Urinary bladder (tissue), 3 donors: ENCODE measurements at regions not wholly inside any gene's neighbourhood (a gene's known extent, or its start where the extent isn't known, plus 50 kb on each side); places are given as distances from the start of the nearest gene placed in this dataset.
"Not testable (repeated sequence)": the region's sequence is repeated elsewhere in the genome, so short reads cannot be mapped to it uniquely, and the experiment has no call there.

Experiments used
- DNase-seq: peaks from one replicate; pipeline ENCODE4 v3.0.0-alpha.2; 2015; ENCODE audit errors: extremely low spot score
- H3K27ac ChIP-seq: one replicate; pipeline ENCODE4 v1.5.1; 2013; ENCODE audit warnings: low read depth, mild to moderate bottlenecking, moderate library complexity
- H3K36me3 ChIP-seq: one replicate; pipeline ENCODE4 v1.6.1; 2013; ENCODE audit warnings: mild to moderate bottlenecking, moderate library complexity; ENCODE audit not compliant: insufficient read depth
- H3K4me1 ChIP-seq: one replicate; pipeline ENCODE4 v1.6.1; 2013; ENCODE audit warnings: mild to moderate bottlenecking, moderate library complexity; ENCODE audit not compliant: insufficient read depth
- H3K4me3 ChIP-seq: one replicate; pipeline ENCODE4 v1.5.1; 2013; ENCODE audit warnings: low read depth, low read length
- WGBS: extraction: QIAGEN DNeasy Blood & Tissue Kit; methylation state at CpG from one replicate; pipeline ENCODE4 v1.1.7; 2013; 5-methylcytosine and 5-hydroxymethylcytosine counted together
- donor health status: healthy with polysubstance abuse.
- donor health status: healthy.

DNA sequence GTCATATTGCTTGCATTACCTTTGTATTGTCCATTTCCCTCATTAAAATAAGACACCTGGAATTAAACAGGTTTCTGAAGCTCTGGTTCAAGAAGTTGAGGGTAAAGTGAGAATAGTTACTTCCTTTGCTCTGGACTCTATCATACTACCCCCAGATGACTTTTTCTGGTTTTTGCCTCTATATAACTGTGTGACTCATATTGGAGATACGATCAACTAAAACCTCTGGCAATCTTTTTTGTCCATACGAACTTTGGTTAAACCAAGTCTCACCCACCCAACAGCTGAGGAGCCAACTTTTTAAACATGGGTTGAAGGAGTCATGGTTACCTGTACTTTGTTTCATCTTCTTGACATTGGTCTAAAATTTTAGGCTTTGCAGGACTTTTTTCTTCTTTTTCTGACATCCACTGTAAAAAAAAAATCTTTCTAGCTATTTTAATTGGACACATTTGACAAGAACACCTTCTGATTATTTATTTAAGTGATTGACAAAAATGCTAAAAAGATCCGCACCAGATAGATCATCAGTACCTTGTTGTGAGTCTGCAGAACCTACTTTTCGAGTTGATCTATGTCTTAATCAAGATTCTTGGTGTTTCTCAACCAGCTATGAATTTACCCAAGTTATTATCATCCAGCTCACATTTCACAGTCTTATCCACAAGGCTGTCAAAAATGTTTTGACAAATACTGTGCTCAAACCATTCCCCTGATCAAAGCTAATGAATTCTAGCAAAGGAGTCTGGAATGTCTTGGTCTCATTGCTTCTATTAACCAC lies 166.0 kb downstream of the IPO8 start:
- Histone ChIP-seq H3K4me3 (no peak overlapping the region), H3K4me1 (no peaks in the 10 kb centered on the region), H3K36me3 (no peaks in the 10 kb centered on the region), H3K27ac (no peak overlapping the region)
- DNase-seq: no peak
- 79% methylated on average over 4 of the region's 4 CpGs for WGBS

DNA sequence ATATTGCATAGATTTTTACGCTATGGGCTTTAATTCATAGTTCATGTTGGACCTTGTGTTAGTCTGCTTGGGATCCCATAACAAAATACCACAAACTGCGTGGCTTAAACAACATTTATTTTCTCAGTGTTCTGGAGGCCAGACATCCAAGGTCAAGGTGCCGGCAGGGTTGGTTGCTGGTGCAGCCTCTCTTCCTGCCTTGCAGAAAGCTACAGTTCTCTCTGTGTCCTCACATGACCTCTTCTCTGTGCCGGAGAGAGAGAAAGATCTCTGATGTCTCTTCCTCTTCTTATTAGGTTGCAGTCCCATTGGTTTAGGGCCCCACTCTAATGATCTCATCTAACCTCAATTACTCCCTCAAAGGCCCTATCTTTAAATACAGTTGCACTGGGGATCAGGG lies 170.5 kb downstream of the IPO8 start:
- 59% methylated on average over 4 of the region's 4 CpGs for WGBS

DNA sequence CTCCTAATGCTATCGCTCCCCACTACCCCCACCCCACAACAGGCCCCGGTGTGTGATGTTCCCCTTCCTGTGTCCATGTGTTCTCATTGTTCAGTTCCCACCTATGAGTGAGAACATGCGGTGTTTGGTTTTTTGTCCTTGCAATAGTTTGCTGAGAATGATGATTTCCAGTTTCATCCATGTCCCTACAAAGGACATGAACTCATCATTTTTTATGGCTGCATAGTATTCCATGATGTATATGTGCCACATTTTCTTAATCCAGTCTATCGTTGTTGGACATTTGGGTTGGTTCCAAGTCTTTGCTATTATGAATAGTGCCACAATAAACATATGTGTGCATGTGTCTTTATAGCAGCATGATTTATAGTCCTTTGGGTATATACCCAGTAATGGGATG lies 175.4 kb downstream of the IPO8 start:
- WGBS: 47% methylated on average over 2 of the region's 4 CpGs
- not testable (repeated sequence) for H3K4me3 ChIP-seq, DNase-seq, H3K4me1 ChIP-seq, H3K27ac ChIP-seq, H3K36me3 ChIP-seq

More for the DNA sequence above, 170.5 kb downstream of the IPO8 start:
- DNase-seq: no peak
- Histone ChIP-seq H3K27ac (no peak overlapping the region), H3K4me3 (no peak overlapping the region), H3K36me3 (no peaks in the 10 kb centered on the region), H3K4me1 (no peaks in the 10 kb centered on the region)

DNA sequence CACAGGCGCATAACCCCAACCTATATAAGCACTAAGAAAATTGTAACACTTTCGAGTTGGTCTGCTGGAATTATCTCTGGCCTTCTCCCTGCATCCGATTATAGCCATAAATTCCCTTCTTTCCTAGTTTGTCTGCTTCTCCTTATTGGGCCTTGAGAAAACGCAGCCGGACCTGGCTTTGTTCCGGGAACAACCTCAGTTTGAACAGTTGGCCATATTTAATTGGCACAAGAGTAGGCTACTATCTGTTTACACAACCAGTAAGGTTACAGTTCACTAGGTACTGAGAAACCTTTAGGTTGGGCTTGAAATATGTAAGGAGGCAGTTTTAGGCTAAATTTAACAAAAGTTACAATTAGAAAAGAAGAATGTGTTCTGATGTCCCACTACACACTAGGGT lies 176.1 kb downstream of the IPO8 start:
- no peak for DNase-seq
- H3K27ac ChIP-seq: no peak overlapping the region
- 60% methylated on average over 6 of the region's 6 CpGs for WGBS

DNA sequence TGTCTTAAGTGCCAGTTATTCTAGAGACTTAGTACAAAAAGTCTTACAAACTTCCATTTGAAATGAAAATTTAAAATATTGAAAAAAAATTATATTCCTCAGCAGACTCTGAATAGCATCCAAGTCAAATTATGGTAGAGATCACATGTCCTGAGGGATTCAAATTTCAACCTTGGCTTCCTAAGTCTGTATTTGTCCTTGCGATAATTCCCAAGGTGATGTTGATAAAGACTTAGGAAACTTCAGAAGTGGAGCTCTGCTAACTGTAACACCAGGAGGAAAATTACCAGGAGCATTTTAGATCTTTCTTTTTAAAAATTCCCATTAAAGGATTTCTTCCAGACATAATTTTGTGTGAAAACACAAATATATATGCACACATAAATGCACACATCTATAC lies 178.3 kb downstream of the IPO8 start:
- Histone ChIP-seq H3K4me1 (no peaks in the 10 kb centered on the region), H3K4me3 (no peak overlapping the region), H3K36me3 (no peaks in the 10 kb centered on the region), H3K27ac (no peak overlapping the region)
- no peak for DNase-seq
- WGBS: 80% methylated on average over 1 of the region's 1 CpG

More for the DNA sequence above, 176.1 kb downstream of the IPO8 start:
- H3K36me3 ChIP-seq: no peaks in the 10 kb centered on the region
- no peak overlapping the region for H3K4me3 ChIP-seq
- no peaks in the 10 kb centered on the region for H3K4me1 ChIP-seq

DNA sequence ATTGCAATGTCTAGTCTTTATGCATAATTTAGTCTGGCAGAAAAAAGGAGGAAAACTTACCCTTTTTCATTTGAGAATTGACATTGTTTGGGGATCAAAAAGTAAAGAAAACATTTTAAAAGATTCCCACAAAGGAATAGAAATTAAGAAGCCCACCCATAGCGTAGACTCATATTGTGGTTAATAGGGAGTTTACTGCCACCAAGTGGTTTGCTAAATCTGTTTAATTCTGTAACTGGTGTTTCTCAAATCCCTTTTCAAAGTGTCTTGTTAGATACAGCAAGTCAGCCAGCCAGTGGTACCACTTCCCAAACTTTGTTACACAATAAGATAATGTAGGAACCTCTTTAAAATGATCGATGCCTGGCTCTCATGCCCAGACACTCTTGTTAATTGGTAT lies 180.3 kb downstream of the IPO8 start:
- Histone ChIP-seq H3K4me3 (no peak overlapping the region), H3K36me3 (no peaks in the 10 kb centered on the region), H3K27ac (no peak overlapping the region), H3K4me1 (no peaks in the 10 kb centered on the region)
- 44% methylated on average over 2 of the region's 2 CpGs for WGBS
- DNase-seq: peak; percentile 45

DNA sequence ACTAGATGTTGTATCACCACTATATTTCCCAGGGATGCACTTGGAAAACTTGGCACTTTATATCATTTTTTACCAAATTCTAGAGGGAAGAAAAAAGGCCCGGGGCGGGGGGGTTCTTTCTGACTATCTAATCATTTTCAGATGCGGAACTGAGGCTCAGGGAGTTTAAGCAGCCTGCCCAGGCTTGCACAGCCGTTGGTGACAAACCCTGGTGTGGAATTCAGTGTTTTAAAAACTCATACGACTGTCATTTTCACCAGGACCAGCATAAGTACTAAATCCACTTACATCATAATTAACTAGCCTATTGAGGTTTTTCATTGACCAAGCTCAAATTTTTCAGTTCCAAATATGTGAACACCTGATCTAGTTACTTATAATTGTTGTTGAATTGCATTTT lies 181.0 kb downstream of the IPO8 start:
- 77% methylated on average over 5 of the region's 5 CpGs for WGBS
- no peak for DNase-seq
- H3K4me3 ChIP-seq: no peak overlapping the region
- H3K27ac ChIP-seq: no peak overlapping the region
- no peaks in the 10 kb centered on the region for H3K4me1 ChIP-seq
- no peaks in the 10 kb centered on the region for H3K36me3 ChIP-seq

DNA sequence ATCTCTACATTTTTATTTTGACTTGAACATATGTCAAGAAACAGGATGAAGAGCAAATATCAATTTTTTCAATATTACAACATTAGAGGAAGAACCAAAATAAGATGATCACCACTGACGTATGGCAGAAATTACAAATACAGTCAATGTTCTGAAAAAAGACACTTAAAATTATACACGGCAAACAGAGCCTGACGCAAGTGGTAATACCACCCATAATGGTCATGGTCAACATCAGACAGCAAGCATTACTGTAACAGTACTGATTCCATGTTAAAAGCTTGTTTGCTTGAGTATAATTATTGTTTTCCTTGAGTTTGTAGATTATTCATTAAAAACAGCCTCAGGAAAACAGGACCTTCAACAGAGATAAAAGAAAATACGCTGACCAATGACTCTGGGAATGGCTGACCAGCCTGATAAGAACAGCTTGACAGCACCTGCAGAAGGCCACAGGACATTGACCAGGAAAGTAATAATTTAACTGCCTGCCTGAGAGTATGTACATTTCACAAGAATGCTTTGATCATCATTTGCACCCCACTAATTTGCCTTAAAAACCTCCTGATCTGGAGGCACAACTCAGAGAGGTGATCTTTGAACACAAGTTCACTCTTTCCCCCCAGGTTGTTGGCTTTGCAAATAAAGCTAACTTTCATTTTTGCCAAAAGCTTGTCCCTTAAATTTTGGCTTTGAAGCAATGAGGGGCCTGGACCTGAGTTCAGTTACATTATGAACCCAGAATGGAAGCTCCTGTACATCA lies 187.3 kb downstream of the IPO8 start:
- Histone ChIP-seq H3K36me3 (no peaks in the 10 kb centered on the region), H3K27ac (no peak overlapping the region), H3K4me3 (no peak overlapping the region), H3K4me1 (no peaks in the 10 kb centered on the region)
- WGBS: 92% methylated on average over 4 of the region's 4 CpGs
- DNase-seq: no peak

DNA sequence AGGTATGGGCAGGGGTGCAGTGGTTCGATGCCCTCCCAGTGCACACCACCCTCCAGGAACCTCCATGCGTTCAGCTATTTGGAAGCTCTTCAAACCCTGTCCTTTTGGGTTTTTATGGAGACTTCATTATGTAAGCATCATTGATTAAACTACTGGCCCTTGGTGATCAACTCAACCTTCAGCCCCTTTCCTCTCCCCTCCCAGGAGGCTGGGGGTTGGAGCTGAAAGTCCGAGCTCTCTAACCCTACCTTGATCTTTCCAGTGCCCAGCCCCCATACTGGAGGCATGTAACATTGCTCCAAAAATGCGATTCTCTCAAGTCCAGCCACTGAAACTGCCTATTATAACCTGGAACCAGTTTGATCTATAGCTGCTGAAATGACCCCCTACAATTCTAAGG lies 188.1 kb downstream of the IPO8 start:
- Histone ChIP-seq H3K4me1 (no peaks in the 10 kb centered on the region), H3K36me3 (no peaks in the 10 kb centered on the region), H3K4me3 (no peak overlapping the region), H3K27ac (no peak overlapping the region)
- 90% methylated on average over 4 of the region's 4 CpGs for WGBS
- DNase-seq: no peak

DNA sequence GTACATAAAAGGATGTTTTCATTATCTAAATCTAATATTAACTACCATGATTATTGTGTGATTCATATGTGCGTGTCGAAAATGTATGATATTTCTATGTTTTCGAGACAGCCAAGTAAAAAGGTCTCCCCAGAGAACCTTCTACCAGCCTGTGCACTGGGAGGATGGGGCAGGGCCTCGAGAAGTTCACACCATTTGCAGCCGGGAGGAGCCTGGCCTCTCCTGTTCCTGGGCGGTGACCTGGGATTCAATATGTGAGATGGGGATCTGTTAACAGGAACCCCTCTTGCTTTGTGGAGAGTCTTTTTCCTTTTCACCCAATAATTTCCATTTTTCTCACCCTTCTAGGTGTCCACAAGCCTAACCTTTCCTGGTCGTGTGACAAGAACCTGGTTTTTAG lies 189.3 kb downstream of the IPO8 start:
- no peaks in the 10 kb centered on the region for H3K4me1 ChIP-seq
- H3K36me3 ChIP-seq: no peaks in the 10 kb centered on the region
- no peak for DNase-seq
- no peak overlapping the region for H3K4me3 ChIP-seq
- WGBS: 86% methylated on average over 7 of the region's 7 CpGs
- no peak overlapping the region for H3K27ac ChIP-seq

DNA sequence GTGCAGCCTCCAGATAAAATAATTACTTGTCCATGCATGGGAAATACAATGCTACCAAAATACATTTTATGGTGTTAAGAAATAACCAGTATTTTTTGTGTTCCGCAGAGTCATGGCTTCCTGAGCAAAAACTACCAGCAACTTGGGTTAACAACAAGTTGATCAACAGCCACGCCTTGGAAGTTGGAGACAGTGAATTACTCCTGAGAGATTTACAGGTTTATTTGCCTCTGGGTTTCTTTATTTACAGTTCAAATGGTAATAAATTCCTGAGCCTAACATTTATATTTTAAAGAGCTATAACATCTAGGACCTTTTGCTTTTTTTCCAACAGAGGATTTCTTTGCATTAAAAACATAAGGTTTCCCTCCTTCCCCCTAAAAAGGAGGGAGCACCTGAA lies 194.0 kb downstream of the IPO8 start:
- Histone ChIP-seq H3K4me3 (no peak overlapping the region), H3K36me3 (no peaks in the 10 kb centered on the region), H3K4me1 (no peaks in the 10 kb centered on the region), H3K27ac (no peak overlapping the region)
- 81% methylated on average over 2 of the region's 2 CpGs for WGBS
- no peak for DNase-seq

DNA sequence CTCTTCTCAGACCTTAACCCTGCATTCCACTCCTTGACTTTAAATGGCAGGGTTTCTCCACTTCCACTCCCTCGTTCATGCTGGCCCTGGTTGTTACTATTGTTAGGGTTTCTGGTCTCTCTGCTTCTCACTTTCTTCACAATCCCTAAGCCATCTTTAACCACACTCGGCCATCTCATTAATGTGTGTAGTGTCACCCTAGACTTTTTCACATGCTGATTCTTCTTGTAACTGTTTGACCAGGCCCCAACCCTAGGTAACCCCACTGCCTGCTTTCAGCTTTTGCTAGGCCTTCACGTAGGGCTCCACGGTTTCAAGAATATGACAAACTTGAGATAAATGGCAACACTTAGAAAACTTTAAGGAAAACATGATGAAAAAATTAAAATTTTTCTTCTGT lies 195.1 kb downstream of the IPO8 start:
- DNase-seq: no peak
- no peak overlapping the region for H3K4me3 ChIP-seq
- H3K27ac ChIP-seq: no peak overlapping the region
- no peaks in the 10 kb centered on the region for H3K36me3 ChIP-seq
- H3K4me1 ChIP-seq: no peaks in the 10 kb centered on the region
- WGBS: 94% methylated on average over 4 of the region's 4 CpGs

DNA sequence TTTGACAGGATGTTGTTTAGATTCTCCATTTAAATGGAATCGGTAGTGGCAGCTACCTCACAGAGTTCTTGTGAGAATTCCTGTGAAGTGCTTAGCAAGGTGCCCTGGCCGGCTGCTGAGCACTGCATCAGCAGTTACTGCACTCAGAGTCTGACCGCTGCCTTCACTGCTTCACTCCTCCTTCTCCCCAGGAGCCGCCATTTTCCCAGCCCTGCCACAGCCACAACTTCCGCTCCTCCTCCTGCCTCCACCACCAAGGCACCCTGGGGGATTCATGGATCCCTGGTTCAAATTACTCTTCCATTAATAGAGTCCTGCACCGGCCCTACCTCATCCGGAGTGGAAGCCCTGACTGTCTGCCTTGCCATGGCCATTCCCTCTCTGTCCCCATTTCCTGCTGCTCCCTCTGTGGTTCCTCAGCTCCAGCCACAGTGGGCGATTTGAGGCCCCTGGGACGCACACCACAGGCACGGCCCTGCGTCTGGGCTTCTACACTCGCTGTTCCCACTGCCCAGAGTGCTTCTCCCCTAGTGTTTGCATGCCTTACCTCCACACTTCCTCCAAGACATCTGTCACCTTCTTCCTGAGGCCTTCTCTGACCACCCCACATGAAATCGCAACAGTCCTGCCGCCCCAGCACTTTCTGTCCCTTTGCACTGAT lies 210.3 kb downstream of the IPO8 start:
- 93% methylated on average over 14 of the region's 14 CpGs for WGBS
- no peaks in the 10 kb centered on the region for H3K36me3 ChIP-seq
- no peak for DNase-seq
- H3K4me1 ChIP-seq: no peaks in the 10 kb centered on the region
- H3K4me3 ChIP-seq: no peak overlapping the region
- no peak overlapping the region for H3K27ac ChIP-seq

DNA sequence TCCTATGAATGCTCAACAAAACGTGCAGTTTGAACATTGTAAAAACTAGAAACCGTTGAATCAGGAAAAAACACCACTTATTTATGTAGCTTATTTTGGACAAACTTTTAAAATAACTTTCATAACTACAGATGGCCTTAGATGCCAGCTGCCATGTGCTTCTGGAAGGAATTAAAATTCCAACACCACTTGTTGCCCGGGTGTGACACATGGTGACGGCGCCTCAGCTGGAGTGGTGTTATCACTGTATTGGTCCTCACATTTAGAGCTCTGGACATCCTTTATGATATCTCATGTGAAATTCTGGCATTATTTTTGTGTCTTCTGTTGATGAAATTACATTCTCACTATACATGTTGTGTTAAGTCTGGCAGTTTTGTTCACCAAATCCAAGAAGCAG lies 211.0 kb downstream of the IPO8 start:
- 90% methylated on average over 5 of the region's 5 CpGs for WGBS
- no peak overlapping the region for H3K4me3 ChIP-seq
- no peak for DNase-seq

More for the DNA sequence above, 211.0 kb downstream of the IPO8 start:
- Histone ChIP-seq H3K36me3 (no peaks in the 10 kb centered on the region), H3K4me1 (no peaks in the 10 kb centered on the region), H3K27ac (no peak overlapping the region)
